GM18909 (cell line): ENCODE measurements at regions not wholly inside any gene's neighbourhood (a gene's known extent, or its start where the extent isn't known, plus 50 kb on each side); places are given as distances from the start of the nearest gene placed in this dataset.

Experiments
- ATAC-seq: cut with Tn5 transposase; IDR thresholded peaks from one replicate; pipeline ENCODE4 v1.9.1; 2021; ENCODE audit warnings: mild to moderate bottlenecking; ENCODE audit not compliant: unreplicated experiment, poor library complexity

DNA sequence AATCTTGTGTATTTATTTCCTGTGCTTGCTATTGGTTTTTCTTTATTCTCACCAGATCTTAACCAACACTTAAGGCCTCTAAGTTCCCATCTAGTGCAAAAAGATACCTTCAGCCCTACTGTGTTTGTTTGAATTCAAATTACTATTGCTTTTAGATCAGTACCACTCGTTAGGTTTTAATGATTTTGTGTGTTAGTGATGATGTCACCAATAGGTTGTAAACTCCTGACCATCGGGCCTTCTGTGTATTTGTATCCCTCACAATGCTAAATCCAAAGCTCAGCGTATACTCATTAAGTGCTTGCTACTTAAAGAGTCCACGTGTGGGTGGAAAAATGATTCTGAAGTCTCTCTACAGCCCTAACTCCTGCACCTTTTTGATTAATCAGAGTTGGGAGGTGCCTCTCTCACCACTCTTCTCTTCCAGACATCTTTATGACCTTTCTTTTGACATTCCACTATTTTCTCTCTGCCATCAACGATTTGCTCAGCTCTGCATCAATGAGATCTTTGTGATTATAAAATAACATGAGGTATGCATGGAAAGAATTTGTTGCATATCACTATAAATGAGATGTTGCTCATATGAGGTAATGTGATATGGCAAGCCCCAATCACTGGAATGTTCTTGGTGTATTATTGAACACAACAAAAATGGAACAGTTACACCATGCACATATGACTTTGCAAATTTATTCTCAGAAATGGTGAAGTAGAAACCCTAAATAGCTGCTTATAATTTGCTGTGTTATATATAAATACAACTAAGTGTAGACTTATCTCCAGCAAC is 55.1 kb upstream of the LAMA2 start:
- no peak for ATAC-seq

DNA sequence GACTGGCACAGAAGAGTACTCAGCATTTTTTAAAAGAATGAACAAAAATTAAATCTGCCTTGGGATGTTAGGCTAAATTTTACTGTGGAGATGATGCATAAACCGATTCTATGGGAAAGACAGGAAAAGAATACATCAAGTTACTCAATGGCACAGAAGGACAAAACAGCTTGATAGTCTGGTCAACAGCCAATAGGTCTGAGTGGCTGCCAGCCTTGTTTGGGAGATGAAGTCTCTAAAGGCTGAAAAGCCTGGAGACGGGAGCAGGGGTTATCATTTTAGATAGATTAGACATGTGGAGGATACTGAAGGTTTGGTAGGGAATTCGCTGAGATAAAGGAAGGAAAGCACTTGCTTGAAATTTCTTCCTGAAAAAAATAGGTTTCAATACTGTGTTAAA is 56.3 kb upstream of the LAMA2 start:
- ATAC-seq = no peak

DNA sequence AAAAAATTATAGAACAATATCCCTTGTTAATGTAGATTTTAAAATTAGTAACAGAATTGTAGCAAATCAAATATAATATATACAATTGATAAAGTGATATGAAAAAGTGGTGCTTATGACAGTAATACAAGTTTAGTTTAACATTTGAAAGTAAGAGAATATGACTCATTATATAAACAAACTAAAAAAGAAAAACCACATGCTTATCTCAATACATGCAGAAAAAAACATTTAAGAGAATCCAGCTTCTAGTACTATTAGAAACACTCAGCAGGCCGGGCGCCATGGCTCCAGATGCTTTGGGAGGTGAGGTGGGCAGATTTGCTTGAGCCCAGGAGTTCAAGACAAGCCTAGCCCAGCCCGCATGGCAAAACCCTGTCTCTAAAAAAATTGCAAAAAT is 60.7 kb upstream of the LAMA2 start:
- no peak for ATAC-seq

DNA sequence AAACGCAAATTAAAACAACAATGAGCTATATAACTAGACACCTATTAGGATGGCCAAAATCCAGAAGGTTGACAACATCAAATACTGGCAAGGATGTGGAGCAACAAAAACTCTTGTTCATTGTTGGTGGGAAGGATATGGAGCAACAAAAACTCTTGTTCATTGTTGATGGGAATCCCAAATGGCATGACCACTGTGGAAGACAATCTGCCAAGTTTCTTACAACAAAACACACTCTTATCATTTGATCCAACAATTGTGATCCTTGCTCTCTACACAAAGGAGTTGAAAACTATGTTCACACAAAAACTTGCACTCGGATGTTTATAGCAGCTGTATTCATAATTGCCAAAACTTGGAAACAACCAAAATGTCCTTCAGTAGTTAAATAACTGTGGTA is 61.8 kb upstream of the LAMA2 start:
- ATAC-seq = no peak

DNA sequence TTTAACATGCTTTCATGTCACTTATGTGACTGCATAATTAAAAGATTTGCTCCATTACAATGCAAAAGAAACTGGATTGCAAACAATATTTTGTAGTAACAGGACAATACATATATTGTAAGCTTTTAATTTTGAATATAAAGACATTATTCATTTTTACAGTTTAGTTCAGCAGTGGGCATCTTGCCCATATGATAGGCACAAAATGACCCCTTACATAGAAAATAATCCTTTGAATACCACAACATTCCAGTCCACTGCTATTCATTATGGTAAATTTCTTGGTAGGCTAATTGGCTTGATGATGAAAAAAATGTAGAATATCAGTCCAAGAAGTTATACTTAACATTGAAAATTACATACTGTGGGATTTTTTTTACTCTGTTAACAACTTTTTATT is 74.1 kb upstream of the LAMA2 start:
- ATAC-seq = no peak

DNA sequence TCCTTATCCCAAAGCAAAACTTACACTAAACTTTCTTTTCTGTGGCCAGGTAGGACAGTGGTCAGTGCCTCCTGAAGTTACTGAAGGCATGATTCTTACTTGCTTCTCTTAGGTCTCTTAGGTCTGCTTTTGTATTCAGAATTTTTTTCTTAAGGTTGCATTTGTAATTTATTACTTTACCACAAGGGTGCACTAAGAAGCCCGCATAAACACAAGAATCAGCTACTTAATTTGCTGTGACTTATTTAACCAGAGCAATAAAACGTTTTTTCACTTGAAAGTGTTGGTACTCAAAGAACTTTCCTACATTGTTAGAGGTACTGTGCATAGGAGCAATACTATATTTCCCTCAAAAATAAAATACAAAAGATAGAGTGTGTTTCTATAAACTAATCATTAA is 75.4 kb upstream of the LAMA2 start:
- ATAC-seq = no peak

DNA sequence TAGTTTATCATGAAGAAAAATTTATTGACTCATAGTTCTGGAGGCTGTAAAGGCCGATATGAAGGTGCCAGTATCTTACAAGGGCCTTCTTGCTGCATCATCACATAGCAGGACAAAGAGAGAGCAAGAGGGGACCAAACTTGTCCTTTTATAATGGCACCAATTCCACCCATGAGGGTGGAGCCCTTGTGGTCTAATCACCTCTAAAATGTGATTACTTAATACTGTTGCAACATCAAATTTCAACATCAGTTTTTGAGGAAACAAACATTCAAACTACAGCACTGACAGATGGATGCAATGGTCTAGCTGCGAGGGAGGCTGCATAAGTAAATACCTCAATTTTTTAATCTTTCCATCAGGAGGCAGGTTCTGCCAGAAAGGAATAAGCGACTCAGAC is 76.7 kb upstream of the LAMA2 start:
- ATAC-seq = no peak

DNA sequence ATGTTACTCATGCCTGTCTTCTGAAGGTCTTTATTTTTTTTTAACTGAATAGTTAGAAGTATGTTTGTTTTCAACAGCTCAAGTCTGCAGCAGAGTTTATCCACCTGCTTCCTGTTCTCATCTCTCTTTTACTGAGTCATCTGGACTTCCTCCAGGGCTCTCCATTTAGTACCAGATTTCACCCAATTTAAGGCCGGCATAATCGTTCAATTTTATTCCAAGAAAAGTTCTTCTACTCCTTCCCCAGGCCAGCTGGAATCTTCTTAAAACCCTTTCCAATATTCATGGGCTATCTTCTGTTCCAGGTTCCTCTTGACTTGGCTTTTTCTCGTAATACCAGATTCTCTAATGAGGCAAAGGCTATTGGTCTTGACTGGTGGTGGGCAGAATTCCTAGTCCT is 79.0 kb upstream of the LAMA2 start:
- no peak for ATAC-seq

DNA sequence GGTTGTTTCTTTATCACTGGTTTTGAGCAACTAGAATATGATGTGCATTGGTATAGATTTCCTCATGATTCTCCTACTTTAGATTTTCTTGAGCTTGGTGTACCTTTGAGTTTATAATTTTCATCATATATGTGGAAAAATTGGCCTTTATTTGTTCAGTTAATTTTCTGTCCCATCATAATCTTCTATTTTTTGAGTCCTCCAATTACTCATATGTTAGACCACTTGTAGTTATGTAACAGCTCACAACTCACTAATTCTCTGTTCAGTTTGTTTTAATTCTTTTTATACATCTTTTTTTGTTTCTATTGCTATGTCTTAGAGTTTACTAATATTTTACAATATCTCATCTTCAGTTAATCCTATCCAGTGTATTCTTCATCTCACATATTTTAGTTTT is 81.3 kb upstream of the LAMA2 start:
- no peak for ATAC-seq

DNA sequence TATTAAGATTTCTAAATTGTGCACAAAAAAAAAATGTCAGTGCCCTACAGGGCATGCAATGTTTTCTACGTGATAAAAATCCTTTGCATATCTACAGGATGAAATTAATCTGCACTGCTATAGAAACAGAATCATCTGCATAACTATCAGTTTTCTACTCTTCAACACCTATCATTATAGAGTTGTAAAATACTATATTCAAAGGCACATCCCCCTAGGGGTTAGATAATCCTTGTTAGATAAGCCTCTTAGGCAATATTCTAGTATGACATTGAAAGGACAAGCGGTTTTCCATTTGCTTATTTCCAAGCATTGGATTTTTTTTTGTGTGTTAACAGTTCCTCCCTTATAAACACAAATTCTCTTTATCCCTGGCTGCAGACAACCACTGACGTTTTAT is 98.7 kb upstream of the LAMA2 start:
- no peak for ATAC-seq

DNA sequence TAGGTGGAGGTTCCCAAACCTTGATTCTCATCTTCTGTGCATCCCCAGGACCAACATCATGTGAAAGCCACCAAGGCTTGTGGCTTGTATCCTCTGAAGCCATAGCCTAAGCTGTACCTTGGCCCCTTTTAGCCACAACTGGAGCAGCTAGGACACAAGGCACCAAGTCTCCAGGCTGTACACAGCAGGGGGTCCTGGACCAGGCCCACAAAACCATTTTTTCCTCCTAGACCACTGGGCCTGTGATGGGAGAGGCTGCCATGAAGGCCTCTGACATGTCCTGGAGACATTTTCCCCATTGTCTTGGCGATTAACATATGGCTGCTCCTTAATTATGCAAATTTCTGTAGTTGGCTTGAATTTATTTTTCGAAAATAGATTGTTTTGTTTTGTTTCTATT is 114.8 kb upstream of the LAMA2 start:
- no peak for ATAC-seq

DNA sequence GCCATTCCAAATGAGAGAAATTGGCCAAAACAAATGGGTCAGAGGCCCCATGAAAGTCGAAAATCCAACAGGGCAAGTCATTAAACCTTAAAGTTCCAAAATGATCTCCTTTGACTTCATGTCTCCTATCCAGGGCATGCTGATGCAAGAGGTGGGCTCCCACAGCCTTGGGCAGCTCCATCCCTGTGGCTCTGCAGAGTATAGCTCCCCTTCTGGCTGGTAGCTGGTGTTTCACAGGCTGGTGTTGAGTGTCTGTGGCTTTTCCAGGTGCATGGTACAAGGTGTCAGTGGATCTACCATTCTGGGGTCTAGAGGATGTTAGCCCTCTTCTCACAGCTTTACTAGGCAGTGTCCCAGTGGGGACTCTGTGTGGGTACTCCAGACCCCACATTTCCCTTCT is 115.2 kb upstream of the LAMA2 start:
- no peak for ATAC-seq

DNA sequence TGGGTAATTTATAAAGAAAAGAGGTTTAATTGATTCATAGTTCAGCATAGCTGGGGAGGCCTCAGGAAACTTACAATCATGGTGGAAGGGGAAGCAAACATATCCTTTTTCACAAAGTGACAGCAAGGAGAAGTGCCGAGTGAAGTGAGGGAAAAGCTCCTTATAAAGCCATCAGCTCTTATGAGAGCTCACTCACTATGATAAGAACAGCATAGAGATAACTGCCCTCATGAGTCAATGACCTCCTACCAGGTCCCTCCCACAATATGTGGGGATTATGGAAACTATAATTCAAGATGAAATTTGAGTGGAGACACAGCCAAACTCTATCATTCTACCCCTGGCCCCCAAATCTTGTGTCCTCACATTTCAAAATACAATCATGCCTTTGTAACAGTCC is 115.8 kb upstream of the LAMA2 start:
- no peak for ATAC-seq

DNA sequence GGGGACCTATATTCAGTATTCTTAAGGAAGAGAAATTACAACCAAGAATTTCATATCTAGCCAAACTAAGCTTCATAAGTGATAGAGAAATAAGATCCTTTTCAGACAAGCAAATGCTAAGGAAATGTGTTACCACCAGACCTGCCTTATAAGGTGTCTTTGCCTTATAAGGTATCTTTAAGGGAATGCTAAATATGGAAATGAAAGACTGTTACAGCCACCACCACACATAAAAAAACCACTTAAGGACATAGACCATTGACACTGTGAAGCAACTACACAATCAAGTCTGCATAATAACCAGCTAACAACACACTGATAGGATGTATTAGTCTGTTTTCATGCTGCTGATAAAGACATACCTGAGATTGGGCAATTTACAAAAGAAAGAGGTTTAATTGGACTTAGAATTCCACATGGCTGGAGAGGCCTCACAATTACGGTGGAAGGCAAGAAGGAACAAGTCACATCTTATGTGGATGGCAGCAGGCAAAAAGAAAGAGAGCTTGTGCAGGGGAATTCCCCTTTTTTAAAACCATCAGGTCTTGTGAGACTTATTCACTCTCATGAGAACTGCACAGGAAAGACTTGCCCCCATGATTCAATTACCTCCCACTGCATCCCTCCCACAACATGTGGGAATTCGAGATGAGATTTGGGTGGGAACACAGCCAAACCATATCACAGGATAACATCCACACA is 119.2 kb upstream of the LAMA2 start:
- no peak for ATAC-seq

DNA sequence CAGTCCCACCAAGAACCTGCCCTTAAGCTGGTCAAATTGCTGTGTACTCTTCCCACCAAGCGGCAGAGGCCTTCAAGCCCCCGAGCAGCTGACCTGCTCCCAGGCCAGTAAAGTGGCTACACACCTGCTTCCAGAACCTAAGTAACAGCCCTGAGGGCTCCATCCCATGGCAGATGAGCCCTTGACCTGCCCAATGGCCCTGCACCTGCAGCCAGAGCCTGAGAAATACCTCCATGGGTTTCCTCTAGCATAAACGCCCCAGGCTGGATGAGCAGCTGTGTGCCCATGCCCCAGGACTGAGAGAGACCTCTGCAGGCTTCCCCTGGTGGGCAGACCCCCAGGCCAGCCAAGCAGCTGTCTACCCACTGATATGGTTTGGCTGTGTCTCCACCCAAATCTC is 123.0 kb upstream of the LAMA2 start:
- ATAC-seq = no peak

DNA sequence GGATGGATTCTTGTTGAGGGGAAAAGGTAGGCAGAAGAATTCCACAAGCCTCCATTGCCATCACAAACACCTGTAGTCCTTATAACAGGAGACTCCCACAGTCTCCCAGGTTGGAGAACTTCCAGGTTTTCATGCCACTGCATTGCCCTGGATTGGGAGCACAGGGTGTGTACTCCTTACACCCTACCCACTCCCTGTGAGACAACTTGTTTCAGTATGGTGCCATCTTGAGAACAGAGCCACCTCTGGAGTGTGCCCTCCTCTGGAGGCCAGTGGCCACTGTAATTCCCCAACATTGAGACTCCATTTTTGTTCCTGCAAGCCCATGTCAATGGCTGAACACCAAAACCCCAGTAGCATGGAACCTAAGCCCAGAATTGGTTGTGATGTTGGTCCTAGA is 123.5 kb upstream of the LAMA2 start:
- no peak for ATAC-seq

DNA sequence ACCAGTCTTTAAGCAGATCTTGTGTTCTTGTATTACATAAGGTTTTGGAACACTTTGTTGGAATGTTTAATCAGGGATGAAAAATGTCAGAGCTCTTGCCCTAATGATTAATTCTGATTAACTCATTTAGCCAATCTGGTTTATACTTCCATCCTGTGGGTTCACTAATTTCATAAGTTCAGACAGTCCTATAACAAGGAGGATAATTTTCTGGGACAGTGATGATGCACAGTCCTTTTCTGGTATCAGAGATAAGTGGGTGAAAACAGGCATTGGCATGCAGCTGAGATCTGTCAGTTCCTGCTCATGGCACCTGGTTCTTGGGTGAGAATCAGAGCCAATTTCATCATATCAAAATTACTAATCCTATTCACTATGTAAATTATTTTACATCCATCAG is 125.0 kb upstream of the LAMA2 start:
- no peak for ATAC-seq

DNA sequence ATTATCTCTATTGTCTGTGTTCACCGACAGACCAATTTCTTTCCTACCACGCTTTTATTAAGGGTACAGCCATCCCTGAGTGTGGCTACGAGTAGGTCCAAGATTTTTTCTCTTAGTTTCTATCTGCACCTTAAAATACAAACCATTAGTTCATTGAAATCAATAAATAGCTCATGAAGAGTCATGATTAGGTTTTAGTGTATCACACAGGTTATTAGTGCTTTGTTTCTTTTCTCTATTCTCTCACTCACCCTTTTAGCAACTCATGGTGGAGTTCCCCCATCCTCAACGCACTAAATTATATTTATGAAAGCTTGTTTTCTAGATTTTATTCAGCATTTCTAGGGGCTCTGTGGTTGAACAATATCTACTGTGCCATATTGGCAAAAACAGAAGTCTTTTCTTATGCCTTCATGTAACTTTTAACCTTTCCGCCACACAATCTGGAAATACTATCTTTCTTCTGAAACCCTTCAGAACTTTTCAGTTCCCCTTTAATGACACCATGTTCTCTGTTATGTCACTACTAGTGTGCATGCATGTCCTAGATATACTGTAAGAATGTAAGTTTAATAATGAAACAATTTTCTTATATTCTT is 128.2 kb upstream of the LAMA2 start:
- peak; percentile 98 for ATAC-seq

DNA sequence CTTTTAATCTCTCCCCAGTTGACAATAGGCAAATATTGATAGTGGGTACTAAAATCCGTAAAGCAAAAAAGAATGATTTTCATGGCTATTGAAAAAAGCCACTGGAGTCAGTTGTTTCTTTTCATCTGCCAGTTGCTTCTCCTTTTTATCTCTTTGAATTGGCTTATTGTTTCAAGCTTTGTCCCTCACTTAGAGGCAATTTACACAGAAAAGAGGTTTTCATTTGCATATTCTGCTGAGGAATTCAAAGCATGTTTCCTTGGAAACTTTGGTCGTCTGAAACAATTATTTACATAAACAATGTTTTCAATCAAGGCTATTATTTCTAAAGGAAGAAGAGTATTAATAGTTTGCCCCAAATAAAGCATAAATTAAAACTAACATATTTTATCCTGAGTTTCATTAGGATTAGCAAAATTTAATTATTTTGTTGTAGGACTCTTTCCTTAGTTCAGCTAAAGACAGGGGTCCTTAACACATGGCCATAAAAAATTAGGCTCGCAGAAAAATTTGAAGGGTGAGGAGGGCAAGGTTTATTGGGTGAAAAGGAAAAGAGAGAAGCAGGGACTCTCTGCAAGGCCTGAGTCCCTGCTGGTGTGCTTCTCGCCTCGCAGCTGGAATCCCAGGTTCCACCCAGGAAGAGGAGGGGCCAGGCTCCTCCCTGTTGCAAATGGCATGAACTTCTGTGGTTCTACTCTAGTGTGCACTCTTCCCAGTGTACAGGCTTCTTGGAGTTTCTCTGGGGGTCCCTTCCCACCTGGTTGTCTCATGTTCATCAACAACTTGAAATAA is 138.8 kb upstream of the LAMA2 start:
- no peak for ATAC-seq

DNA sequence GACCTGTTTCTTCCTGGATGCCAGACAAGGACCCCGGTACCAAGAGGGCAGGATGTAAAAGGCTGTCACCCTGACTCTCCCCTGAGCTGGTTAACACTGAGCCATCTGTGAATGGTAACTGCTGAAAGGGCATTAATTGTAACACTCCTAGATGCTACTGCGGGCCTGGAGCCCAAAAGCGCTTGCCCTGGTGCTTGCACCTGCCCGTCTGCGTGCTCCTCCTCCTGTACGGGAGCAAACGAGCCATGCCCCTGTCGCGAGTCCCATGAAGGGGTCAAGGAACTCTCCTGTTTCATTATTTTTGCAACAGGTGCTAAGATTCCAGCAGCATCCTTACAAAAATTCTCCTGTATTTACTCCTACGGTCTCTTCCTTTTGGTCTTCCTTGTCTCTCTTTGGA is 140.0 kb upstream of the LAMA2 start:
- no peak for ATAC-seq

DNA sequence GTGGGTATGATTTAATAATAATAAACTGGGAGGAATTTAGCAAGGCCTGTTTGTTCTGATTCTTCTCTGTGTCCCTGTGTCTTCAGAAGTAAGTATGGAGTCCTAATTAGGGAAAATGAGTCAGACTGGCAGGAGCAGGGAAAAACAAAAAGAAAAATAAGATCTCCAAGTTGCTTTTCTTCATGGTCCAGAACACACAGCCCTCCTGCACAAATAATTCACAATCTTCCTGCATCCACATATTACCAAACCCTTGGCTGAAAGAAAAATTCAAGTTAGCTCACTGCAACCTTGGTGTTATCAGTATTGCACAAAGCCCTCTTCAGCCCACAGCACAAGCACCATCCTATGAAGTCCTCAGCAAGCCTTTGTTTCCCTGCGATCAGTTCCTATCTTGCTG is 142.0 kb upstream of the LAMA2 start:
- ATAC-seq = no peak
